Bronchial epithelial cell (primary cell): ENCODE measurements at regions not wholly inside any gene's neighbourhood (a gene's known extent, or its start where the extent isn't known, plus 50 kb on each side); places are given as distances from the start of the nearest gene placed in this dataset.
A peak's percentile ranks its signal among the peaks of the same experiment; 100 is the strongest.

Experiments
- DNase-seq: peaks from one replicate; pipeline ENCODE4 v3.0.0-alpha.2; 2010; ENCODE audit warnings: low read depth
- FAIRE-seq: peaks from 2 replicates; lab custom pipeline; 2011; peaks lifted over from hg19 to GRCh38; lab: Jason Lieb, UNC
- H3K27me3 ChIP-seq: 2 replicates; pipeline ENCODE4 v1.5.1; 2011; ENCODE audit warnings: low read length; ENCODE audit not compliant: control insufficient read depth, insufficient read depth
- H3K36me3 ChIP-seq: 2 replicates; pipeline ENCODE4 v1.5.1; 2011; ENCODE audit warnings: low read length; ENCODE audit not compliant: control insufficient read depth, insufficient read depth
- H3K4me3 ChIP-seq: 2 replicates; pipeline ENCODE4 v1.5.1; 2011; ENCODE audit warnings: mild to moderate bottlenecking, low read depth, low read length, control low read depth
- CTCF ChIP-seq: IDR thresholded peaks from 2 replicates; pipeline ENCODE4 v1.5.1; 2011; ENCODE audit warnings: mild to moderate bottlenecking, moderate library complexity, low read length, control low read depth, inconsistent platforms; ENCODE audit not compliant: insufficient read depth, severe bottlenecking

- no peaks in the 10 kb centered on the region for H3K36me3 ChIP-seq
- no peak overlapping the region for H3K4me3 ChIP-seq
- no peak for FAIRE-seq
- H3K27me3 ChIP-seq = peaks cover 3% of the 10 kb centered on the region
- no peak for DNase-seq
- TF ChIP-seq CTCF = no peak
Measured at GRCh38 chr4:82219346-82219745, 154.4 kb downstream of the HNRNPD start.

- Histone ChIP-seq H3K27me3 (peaks cover 3% of the 10 kb centered on the region), H3K36me3 (no peaks in the 10 kb centered on the region), H3K4me3 (no peak overlapping the region)
- FAIRE-seq (no peak), DNase-seq (peak; percentile 22)
- peak; percentile 58 for TF ChIP-seq CTCF
Measured at GRCh38 chr4:82217986-82218715, 155.6 kb downstream of the HNRNPD start.

- FAIRE-seq = no peak
- no peaks in the 10 kb centered on the region for H3K36me3 ChIP-seq
- TF ChIP-seq CTCF = no peak
- DNase-seq = no peak
- peaks cover 3% of the 10 kb centered on the region for H3K27me3 ChIP-seq
- no peak overlapping the region for H3K4me3 ChIP-seq
Measured at GRCh38 chr4:82216219-82216618, 157.6 kb downstream of the HNRNPD start.

GRCh38 chr4:82215800-82216199 is 158.0 kb downstream of the HNRNPD start:
- DNase-seq (no peak), FAIRE-seq (no peak)
- Histone ChIP-seq H3K36me3 (no peaks in the 10 kb centered on the region), H3K4me3 (no peak overlapping the region), H3K27me3 (peaks cover 3% of the 10 kb centered on the region)
- TF ChIP-seq CTCF = no peak

- DNase-seq = no peak
- no peak for TF ChIP-seq CTCF
- Histone ChIP-seq H3K36me3 (no peaks in the 10 kb centered on the region), H3K4me3 (no peak overlapping the region), H3K27me3 (peaks cover 3% of the 10 kb centered on the region)
- no peak for FAIRE-seq
Measured at GRCh38 chr4:82215039-82215438, 158.8 kb downstream of the HNRNPD start.
